ENCODE measurements at regions not wholly inside any gene's neighbourhood (a gene's known extent, or its start where the extent isn't known, plus 50 kb on each side); places are given as distances from the start of the nearest gene placed in this dataset.

- no peak for DNase-seq
Observed at GRCh38 chr4:171629737-171630136, 183.5 kb upstream of the GALNTL6 start.

GRCh38 chr4:171629182-171629581, 184.0 kb upstream of the GALNTL6 start:
- no peak for DNase-seq

GRCh38 chr4:171626554-171626953, 186.7 kb upstream of the GALNTL6 start:
- DNase-seq = no peak

GRCh38 chr4:171622729-171623128, 190.5 kb upstream of the GALNTL6 start:
- no peak for DNase-seq

GRCh38 chr4:171621646-171622045, 191.6 kb upstream of the GALNTL6 start:
- DNase-seq = no peak

GRCh38 chr4:171612907-171613306, 200.3 kb upstream of the GALNTL6 start:
- no peak for DNase-seq

- DNase-seq = no peak
Observed at GRCh38 chr4:171602638-171603355, 210.4 kb upstream of the GALNTL6 start.

- DNase-seq = no peak
Observed at GRCh38 chr4:171601091-171601490, 212.1 kb upstream of the GALNTL6 start.

- no peak for DNase-seq
Observed at GRCh38 chr4:171599628-171600027, 213.6 kb upstream of the GALNTL6 start.

- DNase-seq = no peak
Observed at GRCh38 chr4:171594293-171594692, 218.9 kb upstream of the GALNTL6 start.

GRCh38 chr4:171590716-171591115, 222.5 kb upstream of the GALNTL6 start:
- no peak for DNase-seq

GRCh38 chr4:171588764-171589163, 224.4 kb upstream of the GALNTL6 start:
- DNase-seq = no peak

- DNase-seq = no peak
Observed at GRCh38 chr4:171588051-171588545, 225.1 kb upstream of the GALNTL6 start.

GRCh38 chr4:171583790-171584189, 229.4 kb upstream of the GALNTL6 start:
- no peak for DNase-seq

- DNase-seq = no peak
Observed at GRCh38 chr4:171582961-171583581, 230.1 kb upstream of the GALNTL6 start.

GRCh38 chr4:171573181-171573580, 240.0 kb upstream of the GALNTL6 start:
- DNase-seq = no peak

GRCh38 chr4:171565130-171565788, 247.9 kb upstream of the GALNTL6 start:
- no peak for DNase-seq

GRCh38 chr4:171561419-171561818, 251.8 kb upstream of the GALNTL6 start:
- DNase-seq = no peak

GRCh38 chr4:171553961-171554360, 259.2 kb upstream of the GALNTL6 start:
- no peak for DNase-seq

- no peak for DNase-seq
Observed at GRCh38 chr4:171542640-171543039, 270.6 kb upstream of the GALNTL6 start.

- DNase-seq = no peak
Observed at GRCh38 chr4:171538601-171539100, 274.6 kb upstream of the GALNTL6 start.

- no peak for DNase-seq
Observed at GRCh38 chr4:171534391-171534790, 278.8 kb upstream of the GALNTL6 start.

- DNase-seq = no peak
Observed at GRCh38 chr4:171532968-171533367, 280.2 kb upstream of the GALNTL6 start.

- no peak for DNase-seq
Observed at GRCh38 chr4:171524903-171525302, 288.3 kb upstream of the GALNTL6 start.

Data from 8988T (cell line).